ENCODE measurements at regions not wholly inside any gene's neighbourhood (a gene's known extent, or its start where the extent isn't known, plus 50 kb on each side); places are given as distances from the start of the nearest gene placed in this dataset.
"Not testable (repeated sequence)": the region's sequence is repeated elsewhere in the genome, so short reads cannot be mapped to it uniquely, and the experiment has no call there.

DNA sequence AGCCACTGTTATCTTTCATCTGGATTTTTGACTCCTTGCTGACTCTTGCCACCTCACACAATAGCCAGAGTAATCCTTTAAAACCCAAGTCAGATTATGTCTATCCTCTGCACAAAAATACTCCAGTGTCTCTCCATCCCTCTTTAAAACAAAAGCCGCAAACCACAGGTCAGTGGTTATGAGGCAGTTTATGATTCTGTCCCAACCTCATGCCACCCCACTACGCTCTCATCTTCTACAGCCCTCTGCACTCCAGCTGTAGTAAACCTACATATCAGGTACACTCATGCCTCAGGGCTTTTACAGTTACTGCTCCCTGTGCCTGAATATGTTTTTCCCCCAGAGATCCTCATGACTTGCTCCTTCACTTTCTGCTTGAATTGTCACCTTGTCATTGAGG lies 113.6 kb downstream of the PRR15 start:
- DNase-seq (ENCODE audit: low spot score); in situ Hi-C loops (cut with MboI; ENCODE audit: low sequenced_read_pairs, unreplicated experiment): not testable (repeated sequence)

- in situ Hi-C loops (cut with MboI; ENCODE audit: low sequenced_read_pairs, unreplicated experiment); DNase-seq (ENCODE audit: low spot score): not testable (repeated sequence)
Measured at GRCh38 chr7:29679963-29680362, 116.3 kb downstream of the PRR15 start.

- in situ Hi-C loops (cut with MboI; ENCODE audit: low sequenced_read_pairs, unreplicated experiment); DNase-seq (ENCODE audit: low spot score): not testable (repeated sequence)
Measured at GRCh38 chr7:29680601-29681000, 117.0 kb downstream of the PRR15 start.

GRCh38 chr7:29684151-29684786 lies 120.6 kb downstream of the PRR15 start:
- DNase-seq (ENCODE audit: low spot score); in situ Hi-C loops (cut with MboI; ENCODE audit: low sequenced_read_pairs, unreplicated experiment): not testable (repeated sequence)

GRCh38 chr7:29684787-29685650 lies 121.3 kb upstream of the WIPF3 start:
- in situ Hi-C loops (cut with MboI; ENCODE audit: low sequenced_read_pairs, unreplicated experiment), result no loop called here
- peak; percentile 45 for DNase-seq (ENCODE audit: low spot score)
- TF ChIP-seq CTCF (IDR thresholded peaks at IDR 0.05; ENCODE audit: borderline replicate concordance, control extremely low read depth, extremely low read depth, insufficient read depth, missing control alignments), result no peak

DNA sequence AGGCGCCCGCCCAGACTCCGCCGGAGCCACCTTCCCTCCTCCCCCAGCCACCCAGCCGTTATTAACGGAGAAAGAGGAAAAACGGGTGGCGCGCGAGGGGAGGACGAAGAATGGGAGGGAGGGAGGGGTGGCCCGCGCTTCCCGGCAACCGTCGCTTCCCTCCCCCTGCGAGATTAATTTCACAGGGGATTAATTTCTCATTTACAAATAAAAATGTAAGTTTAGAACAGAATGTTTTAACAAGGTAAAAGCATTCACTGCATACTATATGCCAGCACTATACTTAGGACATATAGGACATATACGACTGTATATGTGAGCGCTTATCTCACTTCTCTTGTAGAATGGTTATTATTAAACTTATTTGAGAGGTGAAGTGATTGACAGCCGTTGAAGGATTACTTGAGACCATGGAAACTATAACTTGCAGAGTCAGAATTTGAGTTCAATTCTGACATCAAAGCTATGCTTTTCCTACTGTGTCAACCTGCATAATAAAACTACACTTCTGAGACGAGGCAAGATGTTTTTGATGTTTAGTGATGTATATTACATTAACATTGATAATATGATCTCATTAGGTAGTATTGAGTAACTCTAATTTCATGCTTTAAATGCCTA lies 120.5 kb upstream of the WIPF3 start:
- DNase-seq (ENCODE audit: low spot score); in situ Hi-C loops (cut with MboI; ENCODE audit: low sequenced_read_pairs, unreplicated experiment): not testable (repeated sequence)

DNA sequence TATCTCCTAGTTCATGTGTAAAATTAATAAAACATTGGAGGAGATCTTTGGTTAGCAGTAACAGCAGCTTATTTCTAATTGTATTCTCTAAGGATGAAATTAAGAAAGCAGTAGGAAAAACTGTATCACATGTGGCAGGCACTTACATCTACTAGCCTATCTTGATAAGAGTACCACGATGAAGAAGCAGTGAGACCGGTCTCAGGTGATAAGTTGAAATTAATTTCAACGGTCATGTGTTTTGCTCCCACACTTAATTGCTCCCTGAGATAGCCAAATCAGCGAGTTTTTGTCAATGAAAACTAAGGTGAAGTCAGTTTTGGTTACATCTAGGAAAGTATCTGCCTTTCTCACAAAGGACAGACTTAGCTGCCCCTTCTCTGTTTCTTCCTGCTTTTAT lies 115.8 kb upstream of the WIPF3 start:
- in situ Hi-C loops (cut with MboI; ENCODE audit: low sequenced_read_pairs, unreplicated experiment); DNase-seq (ENCODE audit: low spot score): not testable (repeated sequence)

GRCh38 chr7:29696402-29696801 lies 109.9 kb upstream of the WIPF3 start:
- in situ Hi-C loops (cut with MboI; ENCODE audit: low sequenced_read_pairs, unreplicated experiment); DNase-seq (ENCODE audit: low spot score): not testable (repeated sequence)

GRCh38 chr7:29699723-29700122 lies 106.6 kb upstream of the WIPF3 start:
- in situ Hi-C loops (cut with MboI; ENCODE audit: low sequenced_read_pairs, unreplicated experiment), result not testable (repeated sequence)

DNA sequence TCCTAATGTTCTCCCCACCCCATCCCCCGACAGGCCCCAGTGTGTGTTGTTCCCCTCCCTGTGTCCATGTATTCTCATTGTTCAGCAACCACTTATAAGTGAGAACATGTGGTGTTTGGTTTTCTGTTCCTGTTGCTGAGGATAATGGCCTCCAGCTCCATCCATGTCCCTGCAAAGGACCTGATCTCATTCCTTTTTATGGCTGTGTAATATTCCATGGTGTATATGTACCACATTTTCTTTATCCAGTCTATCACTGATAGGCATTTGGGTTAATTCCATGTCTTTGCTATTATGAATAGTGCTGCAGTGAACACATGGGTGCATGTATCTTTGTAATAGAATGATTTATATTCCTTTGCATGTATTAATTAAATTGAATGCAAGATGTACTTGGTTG lies 104.8 kb upstream of the WIPF3 start:
- in situ Hi-C loops (cut with MboI; ENCODE audit: low sequenced_read_pairs, unreplicated experiment); DNase-seq (ENCODE audit: low spot score): not testable (repeated sequence)

More at GRCh38 chr7:29699723-29700122, 106.6 kb upstream of the WIPF3 start:
- not testable (repeated sequence) for DNase-seq (ENCODE audit: low spot score)

GRCh38 chr7:29703830-29704229 lies 102.5 kb upstream of the WIPF3 start:
- in situ Hi-C loops (cut with MboI; ENCODE audit: low sequenced_read_pairs, unreplicated experiment); DNase-seq (ENCODE audit: low spot score): not testable (repeated sequence)

DNA sequence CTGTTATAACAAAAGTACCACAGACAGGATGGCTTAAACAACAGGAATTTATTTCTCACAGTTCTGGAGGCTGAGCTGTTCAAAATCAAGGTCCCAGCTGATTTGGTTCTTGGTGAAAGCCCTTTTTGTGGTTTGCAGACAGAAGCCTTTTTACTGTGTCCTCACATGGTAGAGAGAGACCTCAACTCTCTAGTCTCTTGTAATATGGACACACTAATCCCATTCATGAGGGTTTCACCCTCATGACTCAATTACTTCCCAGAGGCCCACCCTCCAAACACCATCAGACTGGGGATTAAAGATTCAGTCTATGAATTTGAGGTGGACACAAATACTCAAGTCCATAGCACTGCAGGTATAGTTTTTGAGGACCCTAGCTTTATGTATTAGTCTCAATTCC lies 97.3 kb upstream of the WIPF3 start:
- in situ Hi-C loops (cut with MboI; ENCODE audit: low sequenced_read_pairs, unreplicated experiment); DNase-seq (ENCODE audit: low spot score): not testable (repeated sequence)

GRCh38 chr7:29723127-29723526 lies 83.2 kb upstream of the WIPF3 start:
- in situ Hi-C loops (cut with MboI; ENCODE audit: low sequenced_read_pairs, unreplicated experiment); DNase-seq (ENCODE audit: low spot score): not testable (repeated sequence)
